ENCODE measurements at regions not wholly inside any gene's neighbourhood (a gene's known extent, or its start where the extent isn't known, plus 50 kb on each side); places are given as distances from the start of the nearest gene placed in this dataset.

- TF ChIP-seq RAD21 (IDR thresholded peaks at IDR 0.05 in 1 of 2, conservative IDR thresholded peaks at IDR 0.05 in 1 of 2; ENCODE audit: low read depth in 2 of 2, low read length in 2 of 2): no peak
- no peak for TF ChIP-seq ATF3 (IDR thresholded peaks at IDR 0.05; ENCODE audit: insufficient read depth, low read depth, low read length)
- no peak for TF ChIP-seq CBX5 (IDR thresholded peaks at IDR 0.05; ENCODE audit: low read depth, low read length)
- no peak for TF ChIP-seq POLR2A (IDR thresholded peaks at IDR 0.05; ENCODE audit: control extremely low read depth in 1 of 2, low read depth in 2 of 2, low read length in 2 of 2)
Observed at GRCh38 chr13:44017756-44018309, 138.1 kb downstream of the LACC1 start (continued).
